C4-2B (cell line): ENCODE measurements at regions not wholly inside any gene's neighbourhood (a gene's known extent, or its start where the extent isn't known, plus 50 kb on each side); places are given as distances from the start of the nearest gene placed in this dataset.

ENCODE experiments used
- CTCF ChIP-seq: fragments of 450-650 bp; conservative IDR thresholded peaks from 2 replicates; pipeline ENCODE4 v1.5.1; 2017; ENCODE audit warnings: mild to moderate bottlenecking
- ZFX ChIP-seq: fragments of 450-650 bp; IDR thresholded peaks from 2 replicates; pipeline ENCODE4 v1.6.1; 2017

DNA sequence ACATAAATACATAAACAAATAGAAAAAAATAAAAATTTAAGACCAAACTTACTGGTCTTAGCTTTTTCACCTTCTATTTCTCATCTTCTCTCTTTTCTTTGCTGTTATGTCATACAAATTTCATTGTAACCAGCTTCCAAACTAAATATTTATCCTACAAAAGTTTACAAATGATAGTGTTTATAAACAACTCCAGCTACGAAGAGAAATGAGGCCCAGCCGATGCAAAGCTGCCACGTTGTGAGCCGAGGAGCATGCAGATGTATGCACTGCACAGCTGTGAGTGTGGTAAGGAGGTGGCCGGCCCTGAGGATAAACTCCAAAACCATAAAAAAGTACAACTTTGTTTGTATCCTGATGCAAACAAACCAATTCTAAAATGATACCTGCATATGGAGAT lies 642.4 kb upstream of the SGCG start:
- no peak for TF ChIP-seq CTCF
- no peak for TF ChIP-seq ZFX
